Spinal cord (tissue), 9 donors: ENCODE measurements at regions not wholly inside any gene's neighbourhood (a gene's known extent, or its start where the extent isn't known, plus 50 kb on each side); places are given as distances from the start of the nearest gene placed in this dataset.
"Not testable (repeated sequence)": the region's sequence is repeated elsewhere in the genome, so short reads cannot be mapped to it uniquely, and the experiment has no call there.

Source experiments
- DNase-seq, 6 donors: peaks; one replicate each; pipeline versions ENCODE4 v3.0.0 to v3.0.0-alpha.2; 2013 to 2015; ENCODE audit warnings: low spot score in 6 of 6, low read depth in 4 of 6
- H3K27ac ChIP-seq: one replicate; pipeline ENCODE4 v1.5.1; 2013; ENCODE audit warnings: low read depth, low read length, control low read depth
- H3K27me3 ChIP-seq: one replicate; pipeline ENCODE4 v1.6.1; 2013; ENCODE audit warnings: low read length; ENCODE audit not compliant: control insufficient read depth, insufficient read depth
- H3K36me3 ChIP-seq: one replicate; pipeline ENCODE4 v1.6.1; 2013; ENCODE audit warnings: low read length; ENCODE audit not compliant: control insufficient read depth, insufficient read depth
- H3K4me1 ChIP-seq: one replicate; pipeline ENCODE4 v1.6.1; 2013; ENCODE audit warnings: low read length; ENCODE audit not compliant: control insufficient read depth, insufficient read depth
- H3K4me3 ChIP-seq: one replicate; pipeline ENCODE4 v1.5.1; 2013; ENCODE audit warnings: low read depth, low read length, control low read depth
- H3K9me3 ChIP-seq: one replicate; pipeline ENCODE4 v1.6.1; 2013; ENCODE audit warnings: low read length; ENCODE audit not compliant: control insufficient read depth, insufficient read depth
- WGBS: methylation state at CpG from one replicate; pipeline ENCODE4 v1.1.5; 2013; ENCODE audit warnings: missing lambda C conversion rate; ENCODE audit not compliant: insufficient coverage; 5-methylcytosine and 5-hydroxymethylcytosine counted together
- donor health status: healthy.

GRCh38 chr21:6459761-6460160 is 4061.6 kb upstream of the TPTE start:
- H3K27me3 ChIP-seq, H3K4me1 ChIP-seq, H3K27ac ChIP-seq, DNase-seq, H3K36me3 ChIP-seq, H3K4me3 ChIP-seq, H3K9me3 ChIP-seq: not testable (repeated sequence)
- WGBS: no CpG with 5 or more reads among the region's 12 CpGs

- WGBS: no CpG with 5 or more reads among the region's 10 CpGs
- H3K4me3 ChIP-seq, H3K9me3 ChIP-seq, DNase-seq, H3K4me1 ChIP-seq, H3K36me3 ChIP-seq, H3K27me3 ChIP-seq, H3K27ac ChIP-seq: not testable (repeated sequence)
Measured at GRCh38 chr21:6461358-6461757, 4060.0 kb upstream of the TPTE start.

GRCh38 chr21:6464419-6464818 is 4057.0 kb upstream of the TPTE start:
- WGBS: no CpG with 5 or more reads among the region's 11 CpGs
- H3K4me1 ChIP-seq: not testable (repeated sequence)

GRCh38 chr21:6466081-6466698 is 4055.2 kb upstream of the TPTE start:
- not testable (repeated sequence) for H3K27me3 ChIP-seq, H3K36me3 ChIP-seq, H3K4me3 ChIP-seq, H3K27ac ChIP-seq, DNase-seq, H3K4me1 ChIP-seq, H3K9me3 ChIP-seq
- WGBS: no CpG with 5 or more reads among the region's 62 CpGs

More at GRCh38 chr21:6464419-6464818, 4057.0 kb upstream of the TPTE start:
- not testable (repeated sequence) for DNase-seq, H3K4me3 ChIP-seq, H3K9me3 ChIP-seq, H3K36me3 ChIP-seq, H3K27ac ChIP-seq, H3K27me3 ChIP-seq

- H3K4me3 ChIP-seq, DNase-seq, H3K36me3 ChIP-seq, H3K27ac ChIP-seq, H3K4me1 ChIP-seq, H3K9me3 ChIP-seq, H3K27me3 ChIP-seq: not testable (repeated sequence)
- no CpG with 5 or more reads among the region's 33 CpGs for WGBS
Measured at GRCh38 chr21:6466707-6467106, 4054.7 kb upstream of the TPTE start.

- H3K27me3 ChIP-seq, H3K27ac ChIP-seq, H3K9me3 ChIP-seq, DNase-seq, H3K4me3 ChIP-seq, H3K36me3 ChIP-seq, H3K4me1 ChIP-seq: not testable (repeated sequence)
- no CpG with 5 or more reads among the region's 60 CpGs for WGBS
Measured at GRCh38 chr21:6467189-6467774, 4054.1 kb upstream of the TPTE start.

- not testable (repeated sequence) for H3K27me3 ChIP-seq, H3K4me3 ChIP-seq, H3K36me3 ChIP-seq, H3K9me3 ChIP-seq, DNase-seq, H3K27ac ChIP-seq, H3K4me1 ChIP-seq
- WGBS: no CpG with 5 or more reads among the region's 55 CpGs
Measured at GRCh38 chr21:6467907-6468306, 4053.5 kb upstream of the TPTE start.

GRCh38 chr21:6468331-6468860 is 4053.0 kb upstream of the TPTE start:
- no CpG with 5 or more reads among the region's 34 CpGs for WGBS
- not testable (repeated sequence) for H3K9me3 ChIP-seq, H3K36me3 ChIP-seq, DNase-seq, H3K27me3 ChIP-seq, H3K27ac ChIP-seq, H3K4me3 ChIP-seq, H3K4me1 ChIP-seq

GRCh38 chr21:6474250-6474968 is 4047.0 kb upstream of the TPTE start:
- not testable (repeated sequence) for H3K27me3 ChIP-seq, H3K4me3 ChIP-seq, H3K9me3 ChIP-seq, DNase-seq, H3K36me3 ChIP-seq, H3K4me1 ChIP-seq, H3K27ac ChIP-seq
- no CpG with 5 or more reads among the region's 25 CpGs for WGBS

GRCh38 chr21:6481116-6481515 is 4040.3 kb upstream of the TPTE start:
- not testable (repeated sequence) for H3K9me3 ChIP-seq, H3K36me3 ChIP-seq, H3K4me1 ChIP-seq, H3K4me3 ChIP-seq, H3K27me3 ChIP-seq, DNase-seq, H3K27ac ChIP-seq
- no CpG with 5 or more reads among the region's 17 CpGs for WGBS
